ENCODE measurements at regions not wholly inside any gene's neighbourhood (a gene's known extent, or its start where the extent isn't known, plus 50 kb on each side); places are given as distances from the start of the nearest gene placed in this dataset.

GRCh38 chr21:21963911-21964310 is 965.7 kb downstream of the NCAM2 start:
- TF ChIP-seq CTCF (IDR thresholded peaks at IDR 0.05) (no peak), ZFX (IDR thresholded peaks at IDR 0.05; ENCODE audit: borderline replicate concordance) (no peak)

All from 22Rv1 (cell line).